SK-N-SH (cell line): ENCODE measurements at regions not wholly inside any gene's neighbourhood (a gene's known extent, or its start where the extent isn't known, plus 50 kb on each side); places are given as distances from the start of the nearest gene placed in this dataset.

Source experiments
- CTCF ChIA-PET: fragments of 300-600, 350-600 bp; formaldehyde crosslinking; extraction: SDS; loops from one replicate; lab custom pipeline; 2021; lab: Yijun Ruan, JAX
- POLR2A ChIA-PET: fragments of 350-600 bp; sonication (Branson Sonifier 250); formaldehyde crosslinking; extraction: SDS; loops from one replicate; lab custom pipeline; 2020; ENCODE audit warnings: antibody characterized with exemption, inconsistent platforms; lab: Yijun Ruan, JAX
- DNase-seq: peaks from one replicate; pipeline ENCODE4 v3.0.0; 2012
- H2AFZ ChIP-seq: fragments of 200-600 bp; sonication (generic); 2 replicates; pipeline ENCODE4 v1.8.1; 2016; ENCODE audit warnings: antibody characterized with exemption, mild to moderate bottlenecking, low read depth
- H3F3A ChIP-seq: fragments of 200-600 bp; sonication (generic); replicated peaks from 2 replicates; pipeline ENCODE3; 2016; ENCODE audit warnings: antibody characterized with exemption, mild to moderate bottlenecking; ENCODE audit not compliant: insufficient read depth
- H3K27ac ChIP-seq, 2 experiments: fragments of 200-500 bp in 1 of 2; fragments of 200-600 bp in 1 of 2; sonication (Bioruptor generic) in 1 of 2; sonication (generic), shearing (Covaris generic) in 1 of 2; 2 replicates each; pipeline versions ENCODE4 v1.5.1 to v1.6.1; 2014 to 2016; ENCODE audit warnings: low read depth in 2 of 2, inconsistent platforms in 1 of 2, low read length in 1 of 2, mild to moderate bottlenecking in 1 of 2, mixed read lengths in 1 of 2
- H3K27me3 ChIP-seq: fragments of 200-600 bp; sonication (generic), shearing (Covaris generic); 2 replicates; pipeline ENCODE4 v1.6.1; 2016; ENCODE audit warnings: mixed run types; ENCODE audit not compliant: insufficient read depth
- H3K36me3 ChIP-seq, 2 experiments: fragments of 200-500 bp in 1 of 2; fragments of 200-600 bp in 1 of 2; sonication (Bioruptor generic) in 1 of 2; sonication (generic) in 1 of 2; replicated peaks in 1 of 2; 2 replicates each; pipeline versions ENCODE3 to v1.5.1; 2014 to 2016; ENCODE audit warnings: low read length in 1 of 2, mild to moderate bottlenecking in 1 of 2; ENCODE audit not compliant: insufficient read depth in 2 of 2, control insufficient read depth in 1 of 2
- H3K4me1 ChIP-seq, 2 experiments: fragments of 200-500 bp in 1 of 2; fragments of 200-600 bp in 1 of 2; sonication (Bioruptor generic) in 1 of 2; sonication (generic), shearing (Covaris generic) in 1 of 2; 2 replicates each; pipeline versions ENCODE4 v1.5.1 to v1.6.1; 2014 to 2016; ENCODE audit warnings: low read depth in 1 of 2, low read length in 1 of 2, mixed run types in 1 of 2; ENCODE audit not compliant: insufficient read depth in 2 of 2, control insufficient read depth in 1 of 2
- H3K4me2 ChIP-seq: fragments of 200-600 bp; sonication (generic), shearing (Covaris generic); 2 replicates; pipeline ENCODE4 v1.6.1; 2017; ENCODE audit warnings: mixed run types
- H3K4me3 ChIP-seq, 2 experiments: fragments of 200-500 bp in 1 of 2; fragments of 200-600 bp in 1 of 2; sonication (Bioruptor generic) in 1 of 2; sonication (generic), shearing (Covaris generic) in 1 of 2; 2 replicates each; pipeline versions ENCODE4 v1.5.1 to v1.8.1; 2014 to 2016; ENCODE audit warnings: low read depth in 2 of 2, inconsistent platforms in 1 of 2, low read length in 1 of 2, mild to moderate bottlenecking in 1 of 2, mixed read lengths in 1 of 2, moderate library complexity in 1 of 2
- H3K79me2 ChIP-seq: fragments of 200-600 bp; sonication (generic); 2 replicates; pipeline ENCODE4 v1.8.1; 2017; ENCODE audit warnings: mild to moderate bottlenecking; ENCODE audit not compliant: insufficient read depth
- H3K9ac ChIP-seq: fragments of 200-600 bp; sonication (generic); 2 replicates; pipeline ENCODE4 v1.6.1; 2017; ENCODE audit warnings: mixed run types
- H3K9me2 ChIP-seq: fragments of 200-600 bp; sonication (generic); 2 replicates; pipeline ENCODE4 v1.6.1; 2017; ENCODE audit warnings: mixed run types
- H3K9me3 ChIP-seq: fragments of 200-600 bp; sonication (generic); 2 replicates; pipeline ENCODE4 v1.6.1; 2017; ENCODE audit warnings: mixed run types, mild to moderate bottlenecking, moderate library complexity
- H4K20me1 ChIP-seq: fragments of 200-600 bp; sonication (generic); 2 replicates; pipeline ENCODE4 v1.6.1; 2017; ENCODE audit warnings: mild to moderate bottlenecking, mixed run types; ENCODE audit not compliant: insufficient read depth
- CHD2 ChIP-seq: fragments of 150-350 bp; IDR thresholded peaks from 2 replicates; pipeline ENCODE4 v1.6.1; 2018; ENCODE audit warnings: low read length; ENCODE audit not compliant: partially characterized antibody
- FOXJ3 ChIP-seq: sonication (generic); formaldehyde crosslinking; IDR thresholded peaks from 2 replicates; pipeline ENCODE4 v1.5.1; 2020; ENCODE audit warnings: mild to moderate bottlenecking, missing genetic modification reagents
- FOXM1 ChIP-seq: IDR thresholded peaks from 2 replicates; pipeline ENCODE4 v1.4.0; 2012; ENCODE audit warnings: low read depth, mild to moderate bottlenecking
- GABPA ChIP-seq: IDR thresholded peaks from 2 replicates; pipeline ENCODE4 v1.4.0; 2012; ENCODE audit warnings: low read depth, mild to moderate bottlenecking
- NRF1 ChIP-seq: IDR thresholded peaks from 2 replicates; pipeline ENCODE4 v1.6.1; 2012; ENCODE audit warnings: low read depth, mild to moderate bottlenecking, low read length
- RAD21 ChIP-seq: IDR thresholded peaks from 2 replicates; pipeline ENCODE4 v1.6.1; 2012; ENCODE audit warnings: mild to moderate bottlenecking, low read length
- RCOR1 ChIP-seq: fragments of 150-350 bp; IDR thresholded peaks from 2 replicates; pipeline ENCODE4 v1.6.1; 2017; ENCODE audit warnings: antibody characterized with exemption, low read length
- RFX5 ChIP-seq: IDR thresholded peaks from 2 replicates; pipeline ENCODE4 v1.6.1; 2012; ENCODE audit warnings: mild to moderate bottlenecking, improper control_type of control experiment, low read length
- RXRA ChIP-seq: IDR thresholded peaks from 2 replicates; pipeline ENCODE4 v1.4.0; 2012; ENCODE audit warnings: low read depth, mild to moderate bottlenecking, borderline replicate concordance
- WGBS: methylation state at CpG from one replicate; pipeline ENCODE4 v1.1.6; 2017; ENCODE audit warnings: low lambda C conversion rate; 5-methylcytosine and 5-hydroxymethylcytosine counted together
- TF ChIP-seq, protein P1 (sequence below): IDR thresholded peaks from 2 replicates; pipeline ENCODE4 v1.4.0; 2012; ENCODE audit warnings: low read depth
- TF ChIP-seq, protein P2 (sequence below): IDR thresholded peaks from 2 replicates; pipeline ENCODE4 v1.4.0; 2012; ENCODE audit warnings: low read depth, borderline replicate concordance
- TF ChIP-seq, protein P3 (sequence below): IDR thresholded peaks from 2 replicates; pipeline ENCODE4 v1.6.1; 2012; ENCODE audit warnings: mild to moderate bottlenecking, low read depth, low read length, moderate library complexity
- TF ChIP-seq, protein P4 (sequence below): fragments of 150-350 bp; IDR thresholded peaks from 2 replicates; pipeline ENCODE4 v1.6.1; 2017; ENCODE audit warnings: antibody characterized with exemption, low read length, low read depth, borderline replicate concordance
- TF ChIP-seq, protein P5 (sequence below): IDR thresholded peaks from 2 replicates; pipeline ENCODE4; 2012
- TF ChIP-seq, protein P6 (sequence below): fragments of 150-350 bp; IDR thresholded peaks from 2 replicates; pipeline ENCODE4 v1.6.1; 2016; ENCODE audit warnings: mild to moderate bottlenecking, low read depth, low read length

DNA sequence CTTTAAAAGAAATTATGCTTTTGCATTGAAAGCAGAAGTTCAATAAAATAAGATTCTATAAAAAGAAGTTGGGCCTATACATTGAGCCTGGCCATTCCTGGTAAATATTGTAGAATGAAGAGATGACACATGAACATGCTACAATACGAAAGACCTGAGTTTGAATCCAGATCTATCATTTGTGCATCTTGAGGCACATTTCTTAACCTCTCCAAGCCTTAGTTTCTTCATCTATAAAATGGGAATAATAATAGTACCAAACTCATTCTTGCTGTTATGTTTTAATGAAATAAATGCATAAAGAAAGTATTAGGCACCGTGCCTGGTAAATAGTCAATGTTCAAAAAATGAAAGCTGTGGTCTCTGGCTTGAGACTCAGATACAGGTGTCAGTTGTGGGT lies 76.9 kb upstream of the PHACTR2 start:
- Histone ChIP-seq H3K4me3 (no peak overlapping the region), H3K9me3 (no peaks in the 10 kb centered on the region), H3F3A (peaks cover 1% of the 10 kb centered on the region), H3K4me1 (peaks cover 0 to 2% of the 10 kb centered on the region in 2 experiments; a peak in 2 of 4 replicates), H3K4me2 (no peak overlapping the region), H3K9me2 (no peaks in the 10 kb centered on the region), H2AFZ (no peak overlapping the region), H3K27me3 (no peaks in the 10 kb centered on the region), H4K20me1 (no peaks in the 10 kb centered on the region), H3K27ac (no peak overlapping the region), H3K79me2 (no peaks in the 10 kb centered on the region), H3K9ac (no peak overlapping the region), H3K36me3 (no peaks in the 10 kb centered on the region)
- ChIA-PET POLR2A (no interaction called here), CTCF (interaction anchor here (1.5 to 1.8 kb wide), 3 partner anchors 26 to 413 kb away, joined by 3 to 5 read pairs (median 4); no protein-coding TSS in a partner anchor)
- no peak for TF ChIP-seq RAD21
- TF ChIP-seq CHD2: no peak
- no peak for TF ChIP-seq GABPA
- TF ChIP-seq, protein P1, sequence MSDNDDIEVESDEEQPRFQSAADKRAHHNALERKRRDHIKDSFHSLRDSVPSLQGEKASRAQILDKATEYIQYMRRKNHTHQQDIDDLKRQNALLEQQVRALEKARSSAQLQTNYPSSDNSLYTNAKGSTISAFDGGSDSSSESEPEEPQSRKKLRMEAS: no peak
- TF ChIP-seq, protein P2, sequence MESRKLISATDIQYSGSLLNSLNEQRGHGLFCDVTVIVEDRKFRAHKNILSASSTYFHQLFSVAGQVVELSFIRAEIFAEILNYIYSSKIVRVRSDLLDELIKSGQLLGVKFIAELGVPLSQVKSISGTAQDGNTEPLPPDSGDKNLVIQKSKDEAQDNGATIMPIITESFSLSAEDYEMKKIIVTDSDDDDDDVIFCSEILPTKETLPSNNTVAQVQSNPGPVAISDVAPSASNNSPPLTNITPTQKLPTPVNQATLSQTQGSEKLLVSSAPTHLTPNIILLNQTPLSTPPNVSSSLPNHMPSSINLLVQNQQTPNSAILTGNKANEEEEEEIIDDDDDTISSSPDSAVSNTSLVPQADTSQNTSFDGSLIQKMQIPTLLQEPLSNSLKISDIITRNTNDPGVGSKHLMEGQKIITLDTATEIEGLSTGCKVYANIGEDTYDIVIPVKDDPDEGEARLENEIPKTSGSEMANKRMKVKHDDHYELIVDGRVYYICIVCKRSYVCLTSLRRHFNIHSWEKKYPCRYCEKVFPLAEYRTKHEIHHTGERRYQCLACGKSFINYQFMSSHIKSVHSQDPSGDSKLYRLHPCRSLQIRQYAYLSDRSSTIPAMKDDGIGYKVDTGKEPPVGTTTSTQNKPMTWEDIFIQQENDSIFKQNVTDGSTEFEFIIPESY: no peak
- TF ChIP-seq, protein P3, sequence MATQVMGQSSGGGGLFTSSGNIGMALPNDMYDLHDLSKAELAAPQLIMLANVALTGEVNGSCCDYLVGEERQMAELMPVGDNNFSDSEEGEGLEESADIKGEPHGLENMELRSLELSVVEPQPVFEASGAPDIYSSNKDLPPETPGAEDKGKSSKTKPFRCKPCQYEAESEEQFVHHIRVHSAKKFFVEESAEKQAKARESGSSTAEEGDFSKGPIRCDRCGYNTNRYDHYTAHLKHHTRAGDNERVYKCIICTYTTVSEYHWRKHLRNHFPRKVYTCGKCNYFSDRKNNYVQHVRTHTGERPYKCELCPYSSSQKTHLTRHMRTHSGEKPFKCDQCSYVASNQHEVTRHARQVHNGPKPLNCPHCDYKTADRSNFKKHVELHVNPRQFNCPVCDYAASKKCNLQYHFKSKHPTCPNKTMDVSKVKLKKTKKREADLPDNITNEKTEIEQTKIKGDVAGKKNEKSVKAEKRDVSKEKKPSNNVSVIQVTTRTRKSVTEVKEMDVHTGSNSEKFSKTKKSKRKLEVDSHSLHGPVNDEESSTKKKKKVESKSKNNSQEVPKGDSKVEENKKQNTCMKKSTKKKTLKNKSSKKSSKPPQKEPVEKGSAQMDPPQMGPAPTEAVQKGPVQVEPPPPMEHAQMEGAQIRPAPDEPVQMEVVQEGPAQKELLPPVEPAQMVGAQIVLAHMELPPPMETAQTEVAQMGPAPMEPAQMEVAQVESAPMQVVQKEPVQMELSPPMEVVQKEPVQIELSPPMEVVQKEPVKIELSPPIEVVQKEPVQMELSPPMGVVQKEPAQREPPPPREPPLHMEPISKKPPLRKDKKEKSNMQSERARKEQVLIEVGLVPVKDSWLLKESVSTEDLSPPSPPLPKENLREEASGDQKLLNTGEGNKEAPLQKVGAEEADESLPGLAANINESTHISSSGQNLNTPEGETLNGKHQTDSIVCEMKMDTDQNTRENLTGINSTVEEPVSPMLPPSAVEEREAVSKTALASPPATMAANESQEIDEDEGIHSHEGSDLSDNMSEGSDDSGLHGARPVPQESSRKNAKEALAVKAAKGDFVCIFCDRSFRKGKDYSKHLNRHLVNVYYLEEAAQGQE: no peak
- no peak for TF ChIP-seq FOXM1
- TF ChIP-seq, protein P4, sequence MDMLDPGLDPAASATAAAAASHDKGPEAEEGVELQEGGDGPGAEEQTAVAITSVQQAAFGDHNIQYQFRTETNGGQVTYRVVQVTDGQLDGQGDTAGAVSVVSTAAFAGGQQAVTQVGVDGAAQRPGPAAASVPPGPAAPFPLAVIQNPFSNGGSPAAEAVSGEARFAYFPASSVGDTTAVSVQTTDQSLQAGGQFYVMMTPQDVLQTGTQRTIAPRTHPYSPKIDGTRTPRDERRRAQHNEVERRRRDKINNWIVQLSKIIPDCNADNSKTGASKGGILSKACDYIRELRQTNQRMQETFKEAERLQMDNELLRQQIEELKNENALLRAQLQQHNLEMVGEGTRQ: no peak
- TF ChIP-seq, protein P5, sequence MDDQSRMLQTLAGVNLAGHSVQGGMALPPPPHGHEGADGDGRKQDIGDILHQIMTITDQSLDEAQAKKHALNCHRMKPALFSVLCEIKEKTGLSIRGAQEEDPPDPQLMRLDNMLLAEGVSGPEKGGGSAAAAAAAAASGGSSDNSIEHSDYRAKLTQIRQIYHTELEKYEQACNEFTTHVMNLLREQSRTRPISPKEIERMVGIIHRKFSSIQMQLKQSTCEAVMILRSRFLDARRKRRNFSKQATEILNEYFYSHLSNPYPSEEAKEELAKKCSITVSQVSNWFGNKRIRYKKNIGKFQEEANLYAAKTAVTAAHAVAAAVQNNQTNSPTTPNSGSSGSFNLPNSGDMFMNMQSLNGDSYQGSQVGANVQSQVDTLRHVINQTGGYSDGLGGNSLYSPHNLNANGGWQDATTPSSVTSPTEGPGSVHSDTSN: no peak
- TF ChIP-seq NRF1: no peak
- TF ChIP-seq RFX5: no peak
- TF ChIP-seq RCOR1: no peak
- TF ChIP-seq RXRA: no peak
- no peak for TF ChIP-seq FOXJ3 (CRISPR knock-in tag)
- TF ChIP-seq, protein P6, sequence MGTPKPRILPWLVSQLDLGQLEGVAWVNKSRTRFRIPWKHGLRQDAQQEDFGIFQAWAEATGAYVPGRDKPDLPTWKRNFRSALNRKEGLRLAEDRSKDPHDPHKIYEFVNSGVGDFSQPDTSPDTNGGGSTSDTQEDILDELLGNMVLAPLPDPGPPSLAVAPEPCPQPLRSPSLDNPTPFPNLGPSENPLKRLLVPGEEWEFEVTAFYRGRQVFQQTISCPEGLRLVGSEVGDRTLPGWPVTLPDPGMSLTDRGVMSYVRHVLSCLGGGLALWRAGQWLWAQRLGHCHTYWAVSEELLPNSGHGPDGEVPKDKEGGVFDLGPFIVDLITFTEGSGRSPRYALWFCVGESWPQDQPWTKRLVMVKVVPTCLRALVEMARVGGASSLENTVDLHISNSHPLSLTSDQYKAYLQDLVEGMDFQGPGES: no peak
- no peak for DNase-seq
- WGBS: 81% methylated on average over 2 of the region's 2 CpGs
